ENCODE measurements at regions not wholly inside any gene's neighbourhood (a gene's known extent, or its start where the extent isn't known, plus 50 kb on each side); places are given as distances from the start of the nearest gene placed in this dataset.
A peak's percentile ranks its signal among the peaks of the same experiment; 100 is the strongest.

DNA sequence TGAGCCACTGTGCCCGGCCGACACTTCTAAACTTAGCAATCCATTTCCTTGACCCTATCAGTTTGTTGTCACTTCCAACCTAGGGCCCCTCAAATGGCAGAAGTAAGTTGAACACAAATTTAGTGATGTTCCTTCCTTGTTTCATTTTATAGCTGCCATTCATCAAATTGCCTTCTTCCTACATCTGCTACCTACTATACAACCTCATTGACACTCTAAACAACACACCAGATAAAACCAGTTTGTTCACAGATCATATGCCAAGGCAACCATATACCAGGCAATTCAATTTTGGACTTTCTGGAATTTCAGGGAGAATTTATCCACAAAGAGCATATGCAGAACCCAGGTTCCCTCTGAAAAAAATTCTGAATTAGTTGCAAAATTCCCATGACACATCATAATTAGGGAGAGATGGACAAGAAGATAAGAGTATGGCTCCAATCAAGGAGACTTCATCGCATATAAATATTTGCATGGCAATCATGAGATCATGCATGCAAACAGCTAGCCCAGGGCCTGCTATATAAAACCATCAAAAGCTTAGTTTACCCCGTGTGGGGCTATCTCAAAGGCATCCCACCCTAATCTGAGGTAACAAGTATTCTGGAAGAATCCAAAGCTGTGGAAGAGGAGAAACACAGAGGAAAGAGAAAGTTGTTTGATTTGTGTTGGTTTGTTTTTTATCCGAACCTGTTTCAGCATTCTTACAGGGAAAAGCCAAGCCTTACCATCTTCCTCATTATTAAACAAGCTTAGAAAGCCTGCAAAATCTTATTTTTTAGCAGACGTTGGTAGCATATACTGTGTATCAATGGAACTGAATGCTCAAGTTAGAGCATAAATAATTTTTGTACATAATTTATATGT, 132.8 kb upstream of the TNFAIP3 start:
- no peaks in the 10 kb centered on the region for H3K9me3 ChIP-seq
- intact Hi-C loops (cut with DNase I): no loop called here
- no peak overlapping the region for H3K4me3 ChIP-seq
- H3K27ac ChIP-seq: peak overlapping the region in 1 of 12 donors; percentile 65
- H3K27me3 ChIP-seq: no peaks in the 10 kb centered on the region
- 91 to 94% (median 92%) methylated on average over 6 of the region's 6 CpGs for WGBS, 4 donors
- peaks cover 0 to 62% (median under 1%) of the 10 kb centered on the region in 12 donors for H3K4me1 ChIP-seq
- no peaks in the 10 kb centered on the region for H3K36me3 ChIP-seq
- TF ChIP-seq, protein P1, sequence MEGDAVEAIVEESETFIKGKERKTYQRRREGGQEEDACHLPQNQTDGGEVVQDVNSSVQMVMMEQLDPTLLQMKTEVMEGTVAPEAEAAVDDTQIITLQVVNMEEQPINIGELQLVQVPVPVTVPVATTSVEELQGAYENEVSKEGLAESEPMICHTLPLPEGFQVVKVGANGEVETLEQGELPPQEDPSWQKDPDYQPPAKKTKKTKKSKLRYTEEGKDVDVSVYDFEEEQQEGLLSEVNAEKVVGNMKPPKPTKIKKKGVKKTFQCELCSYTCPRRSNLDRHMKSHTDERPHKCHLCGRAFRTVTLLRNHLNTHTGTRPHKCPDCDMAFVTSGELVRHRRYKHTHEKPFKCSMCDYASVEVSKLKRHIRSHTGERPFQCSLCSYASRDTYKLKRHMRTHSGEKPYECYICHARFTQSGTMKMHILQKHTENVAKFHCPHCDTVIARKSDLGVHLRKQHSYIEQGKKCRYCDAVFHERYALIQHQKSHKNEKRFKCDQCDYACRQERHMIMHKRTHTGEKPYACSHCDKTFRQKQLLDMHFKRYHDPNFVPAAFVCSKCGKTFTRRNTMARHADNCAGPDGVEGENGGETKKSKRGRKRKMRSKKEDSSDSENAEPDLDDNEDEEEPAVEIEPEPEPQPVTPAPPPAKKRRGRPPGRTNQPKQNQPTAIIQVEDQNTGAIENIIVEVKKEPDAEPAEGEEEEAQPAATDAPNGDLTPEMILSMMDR (IDR thresholded peaks at IDR 0.05): no peak
- TF ChIP-seq POLR2A (IDR thresholded peaks at IDR 0.05): no peak
- ATAC-seq: no peak
- no peak for DNase-seq

- TF ChIP-seq, protein P1 (IDR thresholded peaks at IDR 0.05): no peak
- TF ChIP-seq POLR2A (IDR thresholded peaks at IDR 0.05): no peak
- intact Hi-C loops (cut with DNase I): no loop called here
- peak in 3 of 4 donors; percentile 40 to 82 (median 54) for ATAC-seq
- no peak for DNase-seq
- no peaks in the 10 kb centered on the region for H3K36me3 ChIP-seq
- no peaks in the 10 kb centered on the region for H3K27me3 ChIP-seq
- H3K9me3 ChIP-seq: no peaks in the 10 kb centered on the region
- no peak overlapping the region for H3K4me3 ChIP-seq
- WGBS, 4 donors: 73 to 85% (median 78%) methylated on average over 4 of the region's 4 CpGs
- peak overlapping the region in 1 of 12 donors; percentile 65 for H3K27ac ChIP-seq
- peaks cover 0 to 57% (median 0%) of the 10 kb centered on the region in 12 donors for H3K4me1 ChIP-seq
These were observed 132.2 kb upstream of the TNFAIP3 start for GRCh38 chr6:137734875-137735182.

DNA sequence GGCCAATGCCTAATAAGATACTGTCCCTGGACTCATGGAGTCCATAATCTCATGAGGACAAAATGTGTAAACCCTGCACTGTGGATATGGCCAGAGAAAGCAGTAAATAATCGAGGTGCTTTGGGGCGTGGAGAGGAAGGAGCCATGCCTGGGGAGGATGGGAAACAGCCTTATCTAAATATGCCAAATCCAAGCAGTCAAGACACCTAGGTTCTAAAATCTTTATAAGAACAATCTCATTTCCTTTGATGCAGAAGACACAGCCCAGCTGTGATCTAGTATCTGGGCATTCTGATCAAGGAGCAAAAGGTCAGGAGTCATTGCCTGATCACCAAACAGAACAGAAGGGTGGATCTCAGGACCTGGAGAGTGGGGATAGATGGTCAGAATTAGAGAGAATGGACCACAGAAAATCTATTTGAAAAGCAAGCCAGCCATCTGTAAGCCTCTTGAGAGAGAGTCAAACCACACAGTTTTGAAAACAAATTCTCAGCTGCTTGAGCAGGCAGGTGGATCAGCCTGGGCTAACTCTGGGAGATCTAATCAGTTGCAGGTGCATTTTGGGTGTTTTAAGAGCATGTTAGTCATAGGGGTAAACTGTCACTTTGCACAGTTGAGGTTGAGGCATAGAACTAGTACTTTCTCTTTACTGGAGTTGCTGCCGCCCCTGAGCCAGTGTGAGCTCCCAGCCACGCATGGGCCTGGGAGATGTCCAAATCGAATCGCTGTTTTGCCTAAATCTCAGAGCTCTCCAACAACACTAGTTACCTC, 130.8 kb upstream of the TNFAIP3 start:
- TF ChIP-seq, protein P1 (IDR thresholded peaks at IDR 0.05): no peak
- no peak for TF ChIP-seq POLR2A (IDR thresholded peaks at IDR 0.05)
- ATAC-seq: no peak
- DNase-seq: no peak
- Histone ChIP-seq H3K4me1 (peaks cover 0 to 53% (median 0%) of the 10 kb centered on the region in 12 donors), H3K4me3 (no peak overlapping the region), H3K9me3 (no peaks in the 10 kb centered on the region), H3K36me3 (no peaks in the 10 kb centered on the region), H3K27ac (no peak overlapping the region), H3K27me3 (no peaks in the 10 kb centered on the region)
- intact Hi-C loops (cut with DNase I): no loop called here
- WGBS, 4 donors: 75 to 91% (median 84%) methylated on average over 6 of the region's 6 CpGs

DNA sequence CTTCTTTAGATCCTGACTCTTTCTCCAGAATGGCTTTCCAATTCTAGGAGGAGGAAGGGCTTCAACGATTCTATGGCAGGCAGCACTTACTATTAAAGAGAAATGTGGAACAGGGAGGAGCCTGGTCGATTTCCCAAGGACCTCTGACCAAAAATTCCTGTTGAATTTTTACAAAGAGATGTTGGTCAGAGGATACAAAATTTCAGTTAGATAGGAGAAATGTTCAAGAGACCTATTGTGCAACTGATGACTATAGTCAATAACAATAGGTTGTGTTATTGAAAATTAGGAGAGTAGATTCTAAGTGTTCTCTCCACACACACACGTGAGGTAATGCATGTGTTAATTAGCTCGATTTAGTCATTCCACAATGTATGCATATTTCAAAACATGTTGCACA, 130.1 kb upstream of the TNFAIP3 start:
- TF ChIP-seq, protein P1 (IDR thresholded peaks at IDR 0.05): no peak
- TF ChIP-seq POLR2A (IDR thresholded peaks at IDR 0.05): no peak
- H3K4me1 ChIP-seq: peaks cover 0 to 46% (median 0%) of the 10 kb centered on the region in 12 donors

More for the DNA sequence above, 130.1 kb upstream of the TNFAIP3 start:
- no peak overlapping the region for H3K4me3 ChIP-seq
- no peaks in the 10 kb centered on the region for H3K9me3 ChIP-seq
- intact Hi-C loops (cut with DNase I): no loop called here
- H3K27me3 ChIP-seq: no peaks in the 10 kb centered on the region
- DNase-seq: no peak
- WGBS, 4 donors: 68 to 79% (median 75%) methylated on average over 4 of the region's 4 CpGs
- no peak overlapping the region for H3K27ac ChIP-seq
- H3K36me3 ChIP-seq: no peaks in the 10 kb centered on the region
- no peak for ATAC-seq

All from heart left ventricle (tissue), 16 donors.